Neural crest cell (in vitro differentiated cells): ENCODE measurements at regions not wholly inside any gene's neighbourhood (a gene's known extent, or its start where the extent isn't known, plus 50 kb on each side); places are given as distances from the start of the nearest gene placed in this dataset.
"Not testable (repeated sequence)": the region's sequence is repeated elsewhere in the genome, so short reads cannot be mapped to it uniquely, and the experiment has no call there.

Experiments used
- DNase-seq: peaks from one replicate; pipeline ENCODE4 v3.0.0; 2021; ENCODE audit warnings: low read depth, mixed read lengths, low spot score
- H3K27ac Mint-ChIP-seq: one replicate; pipeline ENCODE4 v1.8.0; 2021; ENCODE audit warnings: mild to moderate bottlenecking, mixed read lengths; ENCODE audit not compliant: unreplicated experiment
- H3K27me3 Mint-ChIP-seq: 2 replicates; pipeline ENCODE4 v1.8.0; 2021; ENCODE audit warnings: low read depth, mild to moderate bottlenecking, mixed read lengths
- H3K36me3 Mint-ChIP-seq: 2 replicates; pipeline ENCODE4 v1.8.0; 2021; ENCODE audit warnings: low read depth, mild to moderate bottlenecking, mixed read lengths
- H3K4me1 Mint-ChIP-seq: 2 replicates; pipeline ENCODE4 v1.8.0; 2021; ENCODE audit warnings: mixed read lengths
- H3K4me3 Mint-ChIP-seq: one replicate; pipeline ENCODE4 v1.8.0; 2021; ENCODE audit warnings: mild to moderate bottlenecking, mixed read lengths
- H3K9me3 Mint-ChIP-seq: 2 replicates; pipeline ENCODE4 v1.8.0; 2021; ENCODE audit warnings: mixed read lengths
- TF ChIP-seq, protein P1 (sequence below): fragments of 200-600 bp; sonication (generic); conservative IDR thresholded peaks from 2 replicates; pipeline ENCODE4 v1.5.0; 2021; ENCODE audit warnings: antibody characterized with exemption, mild to moderate bottlenecking

DNA sequence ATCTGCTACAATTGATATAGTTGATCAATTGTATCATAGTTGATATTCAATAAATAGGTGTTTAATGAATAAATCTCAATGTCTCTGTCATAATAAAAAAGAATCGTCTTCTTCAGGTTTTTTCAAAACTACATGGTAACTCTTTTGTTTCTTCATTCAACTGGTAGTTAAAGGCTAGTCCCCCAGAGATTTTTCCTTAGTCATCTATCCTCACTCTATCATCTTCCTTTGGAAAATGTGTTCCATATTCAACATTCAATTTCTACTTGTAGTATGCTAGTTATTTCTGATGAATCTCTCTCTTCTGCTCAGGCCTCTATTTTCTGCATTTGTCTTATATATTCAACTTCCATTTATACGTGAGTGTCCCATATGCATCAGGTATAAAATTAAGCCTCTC lies 558.8 kb downstream of the KCNT2 start:
- H3K4me3 Mint-ChIP-seq, result no peak overlapping the region
- no peaks in the 10 kb centered on the region for H3K36me3 Mint-ChIP-seq
- H3K4me1 Mint-ChIP-seq, result no peaks in the 10 kb centered on the region
- DNase-seq, result no peak
- H3K27me3 Mint-ChIP-seq, result no peaks in the 10 kb centered on the region
- H3K9me3 Mint-ChIP-seq, result no peaks in the 10 kb centered on the region
- TF ChIP-seq, protein P1, sequence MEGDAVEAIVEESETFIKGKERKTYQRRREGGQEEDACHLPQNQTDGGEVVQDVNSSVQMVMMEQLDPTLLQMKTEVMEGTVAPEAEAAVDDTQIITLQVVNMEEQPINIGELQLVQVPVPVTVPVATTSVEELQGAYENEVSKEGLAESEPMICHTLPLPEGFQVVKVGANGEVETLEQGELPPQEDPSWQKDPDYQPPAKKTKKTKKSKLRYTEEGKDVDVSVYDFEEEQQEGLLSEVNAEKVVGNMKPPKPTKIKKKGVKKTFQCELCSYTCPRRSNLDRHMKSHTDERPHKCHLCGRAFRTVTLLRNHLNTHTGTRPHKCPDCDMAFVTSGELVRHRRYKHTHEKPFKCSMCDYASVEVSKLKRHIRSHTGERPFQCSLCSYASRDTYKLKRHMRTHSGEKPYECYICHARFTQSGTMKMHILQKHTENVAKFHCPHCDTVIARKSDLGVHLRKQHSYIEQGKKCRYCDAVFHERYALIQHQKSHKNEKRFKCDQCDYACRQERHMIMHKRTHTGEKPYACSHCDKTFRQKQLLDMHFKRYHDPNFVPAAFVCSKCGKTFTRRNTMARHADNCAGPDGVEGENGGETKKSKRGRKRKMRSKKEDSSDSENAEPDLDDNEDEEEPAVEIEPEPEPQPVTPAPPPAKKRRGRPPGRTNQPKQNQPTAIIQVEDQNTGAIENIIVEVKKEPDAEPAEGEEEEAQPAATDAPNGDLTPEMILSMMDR, result no peak
- H3K27ac Mint-ChIP-seq, result no peak overlapping the region

DNA sequence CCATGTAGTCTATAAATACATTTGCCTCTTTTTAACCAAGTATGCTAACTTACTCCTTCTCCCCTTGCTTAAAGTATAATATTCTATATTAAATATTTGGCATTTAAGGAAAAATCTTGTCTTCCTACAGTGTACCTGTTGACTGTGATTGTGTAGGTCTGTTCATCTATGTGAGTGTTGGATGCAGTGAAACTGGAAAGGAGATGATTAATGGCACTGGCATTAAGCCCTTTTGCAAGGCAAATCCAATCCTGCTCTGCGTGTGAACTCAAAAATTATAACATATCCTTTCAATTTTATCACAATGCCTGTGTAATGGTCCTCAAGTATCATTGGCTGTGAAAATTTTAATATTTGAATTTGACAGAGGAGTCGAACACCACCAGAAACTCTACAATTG lies 565.0 kb downstream of the KCNT2 start:
- DNase-seq, result no peak
- H3K9me3 Mint-ChIP-seq, result peaks cover 8% of the 10 kb centered on the region
- peaks cover 4% of the 10 kb centered on the region for H3K36me3 Mint-ChIP-seq
- H3K4me1 Mint-ChIP-seq, result no peaks in the 10 kb centered on the region
- H3K4me3 Mint-ChIP-seq, result no peak overlapping the region
- H3K27ac Mint-ChIP-seq, result no peak overlapping the region
- TF ChIP-seq, protein P1, result no peak
- no peaks in the 10 kb centered on the region for H3K27me3 Mint-ChIP-seq

DNA sequence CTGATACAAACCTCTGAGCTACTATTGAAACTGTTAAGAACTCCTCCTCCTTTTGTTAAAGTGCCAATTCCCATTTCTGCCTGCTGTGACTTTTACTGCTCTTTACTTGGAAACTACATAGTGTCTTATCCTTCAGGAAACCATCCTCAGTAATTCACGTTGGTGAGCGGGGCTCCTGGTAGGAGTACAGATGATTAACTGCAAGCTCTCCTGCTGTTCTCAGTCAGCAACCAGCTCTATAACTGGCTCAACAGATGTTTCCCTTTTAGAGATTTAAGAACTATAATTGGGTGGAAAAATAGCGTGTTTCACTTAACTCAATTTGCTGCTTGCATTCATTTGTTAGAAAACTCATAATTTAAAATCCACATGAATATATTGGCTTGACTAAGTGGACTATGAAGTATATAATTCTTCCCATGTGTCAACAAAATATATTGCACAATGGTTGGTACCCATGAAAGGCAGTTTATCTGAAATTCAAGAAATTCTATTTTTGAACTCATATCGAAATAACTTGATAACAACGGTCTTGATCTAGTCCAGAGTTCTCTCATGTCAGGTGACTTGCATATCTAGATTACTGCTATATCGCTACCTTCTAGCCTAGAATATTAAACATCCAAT lies 574.0 kb downstream of the KCNT2 start:
- H3K9me3 Mint-ChIP-seq, result peaks cover 5% of the 10 kb centered on the region
- no peak overlapping the region for H3K27ac Mint-ChIP-seq
- H3K27me3 Mint-ChIP-seq, result no peaks in the 10 kb centered on the region
- DNase-seq, result no peak
- no peak overlapping the region for H3K4me3 Mint-ChIP-seq
- H3K36me3 Mint-ChIP-seq, result peaks cover 2% of the 10 kb centered on the region
- H3K4me1 Mint-ChIP-seq, result peaks cover 9% of the 10 kb centered on the region
- TF ChIP-seq, protein P1, result no peak

DNA sequence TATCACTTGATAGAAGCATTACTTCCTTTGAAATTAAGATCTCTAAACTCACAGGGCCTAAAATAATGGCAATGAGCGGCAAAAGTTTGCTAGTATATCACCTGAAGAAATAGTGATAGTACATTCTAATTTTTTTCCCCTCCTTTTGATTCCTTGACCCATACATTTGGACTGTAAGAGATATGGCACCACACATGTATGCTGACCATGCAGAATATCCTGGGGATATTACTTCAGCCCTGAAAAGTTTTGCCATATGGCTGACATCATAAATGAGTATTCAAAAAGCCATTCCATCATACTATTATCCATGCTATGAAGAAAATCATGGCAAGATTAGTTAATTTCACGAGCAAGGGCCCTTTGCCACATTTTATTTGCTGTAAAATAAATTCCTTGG lies 576.9 kb downstream of the KCNT2 start:
- peaks cover 17% of the 10 kb centered on the region for H3K4me1 Mint-ChIP-seq
- DNase-seq, H3K27me3 Mint-ChIP-seq, H3K4me3 Mint-ChIP-seq, H3K36me3 Mint-ChIP-seq, H3K9me3 Mint-ChIP-seq, H3K27ac Mint-ChIP-seq: not testable (repeated sequence)

DNA sequence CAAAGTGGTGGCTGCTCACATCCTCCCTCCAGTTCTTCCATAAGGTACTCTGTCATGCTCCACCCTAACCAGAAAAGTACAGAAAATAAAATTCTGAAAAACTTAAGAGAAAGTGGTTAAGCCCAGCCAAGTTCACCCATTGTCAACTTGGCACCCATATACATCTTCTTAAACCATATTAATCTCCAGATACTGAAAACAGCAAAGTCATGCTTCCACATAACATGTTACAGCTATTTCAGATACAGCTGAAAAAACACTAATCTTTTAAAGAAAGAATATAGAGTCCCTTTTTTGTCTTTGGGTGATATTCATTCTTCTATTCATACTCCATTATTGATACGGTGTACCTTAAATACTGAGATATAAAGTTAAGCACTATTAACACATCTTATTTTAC lies 577.8 kb downstream of the KCNT2 start:
- Mint-ChIP-seq H3K36me3 (no peaks in the 10 kb centered on the region), H3K4me3 (no peak overlapping the region), H3K27me3 (no peaks in the 10 kb centered on the region), H3K27ac (no peak overlapping the region), H3K4me1 (peaks cover 17% of the 10 kb centered on the region), H3K9me3 (no peaks in the 10 kb centered on the region)
- TF ChIP-seq, protein P1, result no peak
- DNase-seq, result no peak

DNA sequence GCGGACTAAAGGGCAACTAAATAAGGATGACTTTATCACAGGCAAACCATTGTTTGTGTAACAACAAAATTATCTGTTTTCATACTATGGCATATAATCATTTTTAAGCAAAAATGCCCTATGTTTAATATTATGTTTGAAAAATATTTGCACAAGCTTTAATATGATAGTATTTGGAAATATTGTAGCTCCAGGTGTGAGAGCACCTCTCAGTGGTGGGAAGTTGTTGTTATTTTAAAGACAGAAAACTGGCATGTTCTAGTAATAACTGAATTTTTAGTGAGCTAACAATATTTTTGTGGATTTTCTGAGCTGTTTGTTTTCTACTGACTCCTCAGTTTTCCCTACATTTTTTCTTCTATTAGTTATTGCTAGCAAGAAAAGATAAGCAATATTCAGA lies 578.8 kb downstream of the KCNT2 start:
- Mint-ChIP-seq H3K4me3 (no peak overlapping the region), H3K9me3 (no peaks in the 10 kb centered on the region), H3K36me3 (no peaks in the 10 kb centered on the region), H3K27ac (no peak overlapping the region), H3K27me3 (no peaks in the 10 kb centered on the region), H3K4me1 (peaks cover 17% of the 10 kb centered on the region)
- TF ChIP-seq, protein P1, result no peak
- no peak for DNase-seq
